PC-9 (cell line): ENCODE measurements at regions not wholly inside any gene's neighbourhood (a gene's known extent, or its start where the extent isn't known, plus 50 kb on each side); places are given as distances from the start of the nearest gene placed in this dataset.

Source experiments
- BruUV-seq: library from RNA; stranded (reverse); fragments of 400-500 nt; replicated peaks from 2 replicates; lab custom pipeline; 2021; lab: Mats Ljungman, UMichigan
- CTCF ChIA-PET: fragments of 300-600 bp; sonication (Branson Sonifier 250); formaldehyde crosslinking; loops from one replicate; lab custom pipeline; 2022; ENCODE audit warnings: antibody characterized with exemption; lab: Charles Lee
- POLR2A ChIA-PET: fragments of 300-600 bp; sonication (Branson Sonifier 250); formaldehyde crosslinking; loops from one replicate; lab custom pipeline; 2022; ENCODE audit warnings: antibody characterized with exemption; ENCODE audit not compliant: unreplicated experiment; lab: Charles Lee
- DNase-seq, 2 experiments: peaks; one replicate each; pipeline versions ENCODE4 v3.0.0 to v3.0.0-alpha.2; 2015 to 2022; ENCODE audit warnings: mixed read lengths in 1 of 2
- H2AFZ ChIP-seq: fragments of 200-600 bp; sonication (generic); 2 replicates; pipeline ENCODE4 v1.8.1; 2017; ENCODE audit warnings: antibody characterized with exemption
- H3F3A ChIP-seq: fragments of 200-600 bp; sonication (generic); 2 replicates; pipeline ENCODE4 v1.8.1; 2017; ENCODE audit warnings: antibody characterized with exemption, mild to moderate bottlenecking, low read depth; ENCODE audit not compliant: insufficient read depth
- H3K27ac ChIP-seq: fragments of 200-600 bp; sonication (generic); 2 replicates; pipeline ENCODE4 v1.6.1; 2016; ENCODE audit warnings: mixed run types
- H3K27me3 ChIP-seq: fragments of 200-600 bp; sonication (generic); 2 replicates; pipeline ENCODE4 v1.6.1; 2016; ENCODE audit warnings: low read depth, mixed run types; ENCODE audit not compliant: insufficient read depth
- H3K36me3 ChIP-seq: fragments of 200-600 bp; sonication (generic); 2 replicates; pipeline ENCODE4 v1.6.1; 2016; ENCODE audit warnings: low read depth, mixed run types
- H3K4me1 ChIP-seq: fragments of 200-600 bp; sonication (generic); replicated peaks from 2 replicates; pipeline ENCODE4 v1.6.1; 2016; ENCODE audit warnings: mixed run types; ENCODE audit not compliant: insufficient read depth
- H3K4me2 ChIP-seq: fragments of 200-600 bp; sonication (generic); 2 replicates; pipeline ENCODE4 v1.6.1; 2017; ENCODE audit warnings: mixed run types
- H3K4me3 ChIP-seq: fragments of 200-600 bp; sonication (generic); 2 replicates; pipeline ENCODE4 v1.6.1; 2016; ENCODE audit warnings: mixed run types
- H3K79me2 ChIP-seq: fragments of 200-600 bp; sonication (generic); 2 replicates; pipeline ENCODE4 v1.6.1; 2017; ENCODE audit warnings: low read depth, mixed run types
- H3K9me2 ChIP-seq: fragments of 200-600 bp; sonication (generic); 2 replicates; pipeline ENCODE4 v1.8.1; 2017; ENCODE audit warnings: mild to moderate bottlenecking; ENCODE audit not compliant: insufficient read depth
- H3K9me3 ChIP-seq: fragments of 200-600 bp; sonication (generic); 2 replicates; pipeline ENCODE4 v1.8.1; 2016; ENCODE audit warnings: low read depth; ENCODE audit not compliant: insufficient read depth
- H4K20me1 ChIP-seq: fragments of 200-600 bp; sonication (generic); 2 replicates; pipeline ENCODE4 v1.8.1; 2017; ENCODE audit not compliant: insufficient read depth
- EZH2 ChIP-seq: fragments of 200-600 bp; sonication (generic); IDR thresholded peaks from 2 replicates; pipeline ENCODE4 v1.8.0; 2017; ENCODE audit warnings: antibody characterized with exemption, low read depth
- intact Hi-C: fragments of 100-400 bp; cut with micrococcal nuclease; formaldehyde crosslinking; loops from one replicate; pipeline ENCODE4 v1.10.0; 2022; ENCODE audit not compliant: unreplicated experiment
- TF ChIP-seq, protein P1 (sequence below): fragments of 200-600 bp; sonication (generic); conservative IDR thresholded peaks from 2 replicates; pipeline ENCODE4 v1.6.1; 2017; ENCODE audit warnings: mixed run types, antibody characterized with exemption, mild to moderate bottlenecking, moderate library complexity

- no peak for TF ChIP-seq EZH2
- TF ChIP-seq, protein P1, sequence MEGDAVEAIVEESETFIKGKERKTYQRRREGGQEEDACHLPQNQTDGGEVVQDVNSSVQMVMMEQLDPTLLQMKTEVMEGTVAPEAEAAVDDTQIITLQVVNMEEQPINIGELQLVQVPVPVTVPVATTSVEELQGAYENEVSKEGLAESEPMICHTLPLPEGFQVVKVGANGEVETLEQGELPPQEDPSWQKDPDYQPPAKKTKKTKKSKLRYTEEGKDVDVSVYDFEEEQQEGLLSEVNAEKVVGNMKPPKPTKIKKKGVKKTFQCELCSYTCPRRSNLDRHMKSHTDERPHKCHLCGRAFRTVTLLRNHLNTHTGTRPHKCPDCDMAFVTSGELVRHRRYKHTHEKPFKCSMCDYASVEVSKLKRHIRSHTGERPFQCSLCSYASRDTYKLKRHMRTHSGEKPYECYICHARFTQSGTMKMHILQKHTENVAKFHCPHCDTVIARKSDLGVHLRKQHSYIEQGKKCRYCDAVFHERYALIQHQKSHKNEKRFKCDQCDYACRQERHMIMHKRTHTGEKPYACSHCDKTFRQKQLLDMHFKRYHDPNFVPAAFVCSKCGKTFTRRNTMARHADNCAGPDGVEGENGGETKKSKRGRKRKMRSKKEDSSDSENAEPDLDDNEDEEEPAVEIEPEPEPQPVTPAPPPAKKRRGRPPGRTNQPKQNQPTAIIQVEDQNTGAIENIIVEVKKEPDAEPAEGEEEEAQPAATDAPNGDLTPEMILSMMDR = no peak
- no peak for DNase-seq
- no peak overlapping the region for H3K4me3 ChIP-seq
- POLR2A ChIA-PET = no interaction called here
- intact Hi-C loops = no loop called here
- H3K4me2 ChIP-seq = no peak overlapping the region
- peaks cover 16% of the 10 kb centered on the region; the same call in 1 of the 2 replicates for H3K27me3 ChIP-seq
- no peaks in the 10 kb centered on the region for H3K4me1 ChIP-seq
- no peaks in the 10 kb centered on the region for H3K9me3 ChIP-seq
- CTCF ChIA-PET = no interaction called here
- no peaks in the 10 kb centered on the region for H3F3A ChIP-seq
- no peaks in the 10 kb centered on the region for H3K79me2 ChIP-seq
- no peak overlapping the region for H2AFZ ChIP-seq
- H3K36me3 ChIP-seq = no peaks in the 10 kb centered on the region
- H4K20me1 ChIP-seq = no peaks in the 10 kb centered on the region
- no peak overlapping the region for H3K27ac ChIP-seq
- H3K9me2 ChIP-seq = no peaks in the 10 kb centered on the region
- no TSS peak for BruUV-seq
Observed at GRCh38 chr5:175013251-175013650, 288.9 kb downstream of the MSX2 start.

GRCh38 chr5:175012267-175012666 lies 287.9 kb downstream of the MSX2 start:
- Histone ChIP-seq H3K9me2 (no peaks in the 10 kb centered on the region), H3K79me2 (no peaks in the 10 kb centered on the region), H3K27ac (no peak overlapping the region), H3K9me3 (no peaks in the 10 kb centered on the region), H2AFZ (no peak overlapping the region), H3K4me2 (no peak overlapping the region), H3F3A (no peaks in the 10 kb centered on the region), H4K20me1 (no peaks in the 10 kb centered on the region), H3K4me3 (no peak overlapping the region), H3K4me1 (no peaks in the 10 kb centered on the region), H3K36me3 (no peaks in the 10 kb centered on the region), H3K27me3 (peaks cover 16% of the 10 kb centered on the region; the same call in 1 of the 2 replicates)
- intact Hi-C loops = no loop called here
- CTCF ChIA-PET = no interaction called here
- POLR2A ChIA-PET = no interaction called here
- no peak for TF ChIP-seq EZH2
- TF ChIP-seq, protein P1 = no peak
- DNase-seq = no peak
- no TSS peak for BruUV-seq

DNA sequence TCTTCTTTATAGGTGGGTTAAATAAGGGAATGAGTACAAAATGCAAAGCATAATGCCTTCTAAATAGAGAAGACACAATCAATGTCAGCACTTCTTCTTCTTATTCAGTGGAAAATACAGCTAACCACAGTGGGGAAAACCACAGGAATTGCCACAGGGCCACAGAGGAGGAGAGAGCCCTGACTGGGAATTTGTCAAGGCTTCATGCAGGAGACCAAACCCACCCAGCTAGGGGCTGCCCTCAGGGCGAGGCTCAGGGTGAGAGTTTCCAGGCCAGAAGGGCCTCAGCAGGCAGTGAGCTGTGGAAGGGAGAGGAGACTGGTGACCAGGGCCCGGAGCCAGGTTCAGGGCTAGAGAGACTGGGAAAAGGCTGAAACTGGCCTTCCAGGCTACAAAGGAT lies 279.1 kb downstream of the MSX2 start:
- H3K4me3 ChIP-seq = no peak overlapping the region
- peaks cover 36% of the 10 kb centered on the region for H3K27me3 ChIP-seq
- no TSS peak for BruUV-seq
- no peaks in the 10 kb centered on the region for H3K9me3 ChIP-seq
- H2AFZ ChIP-seq = no peak overlapping the region
- CTCF ChIA-PET = no interaction called here
- DNase-seq = no peak
- no peaks in the 10 kb centered on the region for H4K20me1 ChIP-seq
- intact Hi-C loops = no loop called here
- H3K27ac ChIP-seq = no peak overlapping the region
- H3F3A ChIP-seq = no peaks in the 10 kb centered on the region
- no peaks in the 10 kb centered on the region for H3K79me2 ChIP-seq
- H3K9me2 ChIP-seq = no peaks in the 10 kb centered on the region
- POLR2A ChIA-PET = no interaction called here
- TF ChIP-seq, protein P1 = no peak
- TF ChIP-seq EZH2 = no peak
- H3K4me1 ChIP-seq = no peaks in the 10 kb centered on the region
- H3K4me2 ChIP-seq = no peak overlapping the region
- no peaks in the 10 kb centered on the region for H3K36me3 ChIP-seq
